NCI-H2227 (cell line): ENCODE measurements at regions not wholly inside any gene's neighbourhood (a gene's known extent, or its start where the extent isn't known, plus 50 kb on each side); places are given as distances from the start of the nearest gene placed in this dataset.

Source experiments
- DNase-seq: peaks from one replicate; lab custom pipeline; 2025; ENCODE audit not compliant: unreplicated experiment; lab: John Stamatoyannopoulos, UW

GRCh38 chr2:81334046-81334445 lies 1029.5 kb upstream of the LRRTM1 start:
- no peak for DNase-seq

DNA sequence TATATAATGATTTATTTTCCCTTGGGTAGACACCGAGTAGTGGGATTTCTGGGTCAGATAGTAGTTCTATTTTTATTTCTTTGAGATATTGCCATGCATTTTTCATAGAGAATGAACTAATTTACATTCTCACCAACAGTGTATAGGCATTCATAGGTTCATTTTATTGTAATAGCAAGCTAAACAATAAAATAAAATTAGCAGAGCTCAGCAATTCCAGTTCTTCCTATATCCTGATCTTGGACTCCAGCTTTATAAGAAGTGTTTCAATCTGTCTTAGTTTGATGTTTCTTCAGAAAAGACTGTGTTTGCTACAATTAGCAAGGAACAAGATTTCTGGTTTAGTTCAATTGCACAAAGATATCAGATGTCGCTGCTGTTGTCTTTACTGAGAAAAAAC lies 1024.4 kb upstream of the LRRTM1 start:
- no peak for DNase-seq

DNA sequence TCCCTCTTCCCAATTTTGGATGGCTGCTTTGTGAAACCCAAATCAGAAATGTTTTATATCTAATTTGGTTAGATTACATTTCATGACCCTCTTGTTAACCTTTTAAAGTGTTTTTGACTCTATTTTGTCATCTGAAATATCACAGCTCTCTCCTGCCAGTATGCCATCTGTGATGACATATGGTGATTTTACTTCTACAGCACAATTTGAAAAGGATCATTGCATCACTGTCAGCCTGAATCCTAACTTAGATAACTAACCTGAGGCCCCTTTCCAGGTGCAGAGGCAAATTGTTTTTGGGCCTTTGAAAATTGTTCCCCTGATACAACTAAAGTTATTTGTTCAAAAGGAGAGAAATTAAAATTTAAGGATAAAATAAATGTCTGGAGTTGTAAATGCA lies 1023.4 kb upstream of the LRRTM1 start:
- DNase-seq: no peak

DNA sequence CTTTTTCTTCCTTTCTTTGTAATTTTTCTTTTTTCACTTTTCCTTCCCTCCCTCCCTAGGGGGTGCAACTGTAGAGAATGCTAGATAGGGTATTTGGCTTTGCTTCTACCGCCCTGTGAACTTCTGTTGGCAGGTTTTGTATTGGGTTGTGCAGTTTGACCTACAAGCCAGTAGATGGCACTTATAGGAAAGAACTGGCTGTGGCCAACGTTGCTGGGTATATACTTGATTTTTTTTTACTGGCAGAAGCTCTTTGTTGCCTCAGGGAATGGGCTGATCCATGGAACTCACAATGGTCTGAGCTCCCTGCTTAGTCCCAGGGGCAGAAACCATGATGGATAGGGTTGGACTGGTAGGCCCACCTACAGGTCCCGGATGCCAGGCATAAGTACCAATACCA lies 1019.5 kb upstream of the LRRTM1 start:
- DNase-seq: no peak

GRCh38 chr2:81304154-81304830 lies 999.7 kb upstream of the LRRTM1 start:
- no peak for DNase-seq

DNA sequence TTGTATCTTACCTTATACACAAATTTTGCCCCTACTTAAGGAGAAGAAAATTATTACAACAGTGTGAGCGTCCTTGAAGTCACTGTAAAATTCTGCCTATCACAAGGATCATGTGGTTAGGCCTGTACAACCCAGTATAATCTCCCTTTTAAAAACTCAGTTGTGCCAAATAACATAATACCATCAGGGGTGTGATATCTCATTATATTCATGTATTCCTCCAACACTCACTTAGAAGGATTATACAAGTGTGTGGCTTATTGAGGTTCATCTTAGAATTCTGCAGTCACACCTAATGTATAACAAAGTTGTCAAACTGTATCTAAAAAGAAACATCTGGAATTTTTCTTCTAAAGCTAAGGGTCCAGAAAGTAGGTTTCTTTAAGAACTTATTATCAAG lies 998.8 kb upstream of the LRRTM1 start:
- no peak for DNase-seq

DNA sequence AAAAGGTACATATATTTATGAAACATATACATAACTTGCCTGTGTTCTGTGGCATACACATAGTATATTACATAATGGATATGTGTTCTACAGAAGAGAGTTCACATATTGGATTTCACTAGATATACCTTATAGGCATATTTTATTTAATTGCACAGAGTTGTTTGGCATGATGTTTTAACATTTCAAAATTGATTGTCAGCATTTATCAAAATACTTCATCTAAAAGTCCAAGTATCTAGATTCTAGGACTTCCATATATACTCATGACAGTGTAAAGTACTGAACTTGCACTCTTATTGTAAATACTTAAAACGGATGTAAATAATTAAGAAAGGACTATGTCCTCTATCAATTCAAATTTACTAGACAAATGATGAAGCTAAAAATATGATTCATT lies 995.3 kb upstream of the LRRTM1 start:
- DNase-seq: no peak

DNA sequence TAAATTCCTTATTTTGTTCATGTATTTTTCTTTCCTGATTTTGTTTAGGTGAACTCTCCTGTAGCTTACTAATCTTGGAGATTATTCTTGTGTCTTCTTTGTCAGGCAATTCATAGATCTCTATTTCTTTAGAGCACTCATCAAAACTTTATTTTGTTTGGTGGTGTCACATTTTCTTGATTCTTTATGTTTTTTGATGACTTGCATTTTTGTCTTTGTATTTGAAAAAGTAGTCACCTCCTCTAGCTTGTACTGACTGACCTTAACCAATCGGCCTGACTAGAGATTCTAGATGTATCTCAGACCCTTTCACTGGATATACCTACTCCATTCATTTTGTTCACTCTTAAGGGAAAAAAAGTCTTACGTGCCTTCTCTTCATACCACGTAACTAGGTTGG lies 986.3 kb upstream of the LRRTM1 start:
- no peak for DNase-seq

- no peak for DNase-seq
Measured at GRCh38 chr2:81283081-81283480, 978.5 kb upstream of the LRRTM1 start.

DNA sequence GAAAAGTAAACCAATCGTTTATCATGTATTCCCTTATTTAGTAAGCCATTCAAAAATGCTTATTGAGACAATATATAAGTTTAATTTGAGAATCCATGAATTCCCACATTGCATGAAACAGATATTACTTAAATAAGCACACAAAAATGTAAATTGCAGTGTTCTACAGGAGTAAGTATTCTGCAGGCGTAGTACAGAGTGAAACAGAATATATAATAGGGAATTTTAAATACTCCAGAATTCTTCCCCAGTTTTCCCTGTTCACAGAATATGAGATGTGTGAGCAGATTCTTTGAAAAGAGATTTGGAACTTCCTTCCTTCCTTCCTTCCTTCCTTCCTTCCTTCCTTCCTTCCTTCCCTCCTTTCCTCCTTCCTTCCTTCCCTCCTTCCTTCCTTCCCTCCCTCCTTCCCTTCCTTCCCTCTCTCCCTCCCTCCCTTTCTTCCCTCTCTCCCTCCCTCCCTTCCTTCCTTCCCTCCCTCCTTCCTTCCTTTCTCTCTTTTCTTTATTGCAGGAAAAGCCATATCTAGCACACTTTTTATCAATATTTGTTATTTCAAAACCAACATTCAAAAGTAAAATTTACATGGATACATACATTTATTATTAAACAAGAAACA lies 977.7 kb upstream of the LRRTM1 start:
- DNase-seq: no peak

DNA sequence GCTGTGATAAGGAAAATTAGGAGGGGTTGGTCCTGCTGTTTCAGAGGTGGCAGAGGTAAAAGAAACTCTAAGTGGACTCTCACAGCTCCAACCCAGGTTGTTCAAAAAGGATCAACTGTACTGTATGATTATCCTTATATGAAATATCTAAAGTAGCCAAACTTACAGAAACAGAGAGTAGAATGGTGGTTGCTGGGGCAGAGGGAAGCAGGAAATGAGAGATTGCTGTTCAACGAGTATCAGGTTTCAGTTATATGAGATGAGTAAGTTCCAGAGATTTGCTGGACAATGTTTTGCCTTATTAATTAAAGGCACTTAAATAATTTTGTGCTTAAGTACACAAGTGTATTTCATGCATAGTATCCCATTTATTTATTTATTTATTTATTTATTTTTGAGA lies 972.0 kb upstream of the LRRTM1 start:
- no peak for DNase-seq

GRCh38 chr2:81266106-81266505 lies 961.6 kb upstream of the LRRTM1 start:
- no peak for DNase-seq

- DNase-seq: no peak
Measured at GRCh38 chr2:81263989-81264388, 959.4 kb upstream of the LRRTM1 start.

DNA sequence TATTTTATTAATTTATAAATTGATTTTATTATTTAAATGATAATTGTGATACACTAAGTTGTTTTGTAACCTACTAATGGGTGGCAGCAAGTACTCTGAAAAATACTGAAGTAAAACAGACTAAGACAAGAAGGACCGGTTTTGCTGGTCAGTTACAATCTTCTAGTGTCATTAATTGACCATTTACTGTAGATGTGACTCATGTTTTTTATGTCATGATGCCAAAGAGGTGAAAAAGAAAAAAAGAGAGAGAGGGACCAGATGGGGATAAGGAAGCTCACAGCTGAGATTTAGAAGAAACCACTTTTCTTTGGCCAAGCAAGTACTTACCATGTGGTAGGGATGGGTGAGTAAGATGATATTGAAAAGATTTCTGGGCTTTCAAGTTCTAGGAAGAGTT lies 955.8 kb upstream of the LRRTM1 start:
- no peak for DNase-seq

DNA sequence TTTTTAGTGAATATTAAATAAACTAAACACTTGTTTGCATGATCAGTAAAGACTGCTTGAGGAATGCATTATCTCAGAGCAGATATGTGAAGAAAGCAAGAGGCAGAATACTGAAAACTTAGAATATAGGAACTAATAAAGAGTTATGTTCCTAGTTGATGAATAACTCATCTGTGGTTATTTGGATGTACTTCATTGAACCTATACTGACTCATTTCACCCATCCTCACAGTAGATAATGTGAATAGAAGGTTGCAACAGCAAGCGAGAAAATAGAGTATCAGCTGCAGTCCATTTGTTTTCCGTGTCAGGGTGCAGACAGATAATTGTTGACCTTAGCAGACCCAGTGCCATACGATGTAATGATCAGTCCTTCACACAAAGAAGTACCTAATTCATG lies 945.7 kb upstream of the LRRTM1 start:
- no peak for DNase-seq

- no peak for DNase-seq
Measured at GRCh38 chr2:81249152-81249551, 944.6 kb upstream of the LRRTM1 start.

- no peak for DNase-seq
Measured at GRCh38 chr2:81247648-81248047, 943.1 kb upstream of the LRRTM1 start.

- no peak for DNase-seq
Measured at GRCh38 chr2:81242501-81242900, 937.9 kb upstream of the LRRTM1 start.

- DNase-seq: no peak
Measured at GRCh38 chr2:81238462-81238861, 933.9 kb upstream of the LRRTM1 start.

GRCh38 chr2:81235601-81236000 lies 931.0 kb upstream of the LRRTM1 start:
- DNase-seq: no peak

GRCh38 chr2:81234711-81235110 lies 930.2 kb upstream of the LRRTM1 start:
- no peak for DNase-seq

GRCh38 chr2:81225756-81226155 lies 921.2 kb upstream of the LRRTM1 start:
- DNase-seq: no peak

DNA sequence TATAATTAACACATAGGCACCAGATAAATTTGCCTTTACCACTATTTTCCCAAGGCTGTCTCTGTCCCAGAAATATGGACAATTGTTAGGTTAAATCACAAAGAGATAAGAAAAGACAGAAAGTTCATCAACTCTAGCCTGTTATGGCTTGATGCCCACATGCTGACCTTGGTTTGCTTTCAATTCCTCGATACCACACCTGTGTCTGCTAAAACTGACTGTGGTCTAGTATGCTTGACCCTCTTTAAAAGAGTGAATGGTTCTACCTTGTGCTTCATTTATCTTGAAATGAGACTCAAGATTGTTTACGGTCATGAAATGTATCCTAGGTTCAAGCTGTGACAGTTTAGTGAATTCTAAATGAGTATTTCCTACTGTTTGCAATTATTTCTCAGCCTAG lies 909.0 kb upstream of the LRRTM1 start:
- DNase-seq: no peak
